GM21367 (cell line): ENCODE measurements at regions not wholly inside any gene's neighbourhood (a gene's known extent, or its start where the extent isn't known, plus 50 kb on each side); places are given as distances from the start of the nearest gene placed in this dataset.

Experiments
- ATAC-seq: cut with Tn5 transposase; IDR thresholded peaks from one replicate; pipeline ENCODE4 v1.9.1; 2021; ENCODE audit not compliant: unreplicated experiment

- ATAC-seq = no peak
Observed at GRCh38 chr1:106459418-106459817, 597.1 kb upstream of the PRMT6 start.

GRCh38 chr1:106465666-106466065 lies 590.8 kb upstream of the PRMT6 start:
- no peak for ATAC-seq

- ATAC-seq = no peak
Observed at GRCh38 chr1:106480629-106481028, 575.8 kb upstream of the PRMT6 start.

- no peak for ATAC-seq
Observed at GRCh38 chr1:106492880-106493279, 563.6 kb upstream of the PRMT6 start.

- no peak for ATAC-seq
Observed at GRCh38 chr1:106494646-106495045, 561.8 kb upstream of the PRMT6 start.

GRCh38 chr1:106498238-106498637 lies 558.2 kb upstream of the PRMT6 start:
- no peak for ATAC-seq

GRCh38 chr1:106502659-106503058 lies 553.8 kb upstream of the PRMT6 start:
- ATAC-seq = no peak

- ATAC-seq = no peak
Observed at GRCh38 chr1:106515375-106515774, 541.1 kb upstream of the PRMT6 start.

- no peak for ATAC-seq
Observed at GRCh38 chr1:106517224-106517623, 539.2 kb upstream of the PRMT6 start.

GRCh38 chr1:106523497-106523896 lies 533.0 kb upstream of the PRMT6 start:
- no peak for ATAC-seq

- no peak for ATAC-seq
Observed at GRCh38 chr1:106524631-106525030, 531.8 kb upstream of the PRMT6 start.

GRCh38 chr1:106526650-106527049 lies 529.8 kb upstream of the PRMT6 start:
- ATAC-seq = no peak

GRCh38 chr1:106534612-106535011 lies 521.9 kb upstream of the PRMT6 start:
- no peak for ATAC-seq

GRCh38 chr1:106536741-106537140 lies 519.7 kb upstream of the PRMT6 start:
- ATAC-seq = no peak

- ATAC-seq = no peak
Observed at GRCh38 chr1:106548726-106549125, 507.7 kb upstream of the PRMT6 start.

- ATAC-seq = no peak
Observed at GRCh38 chr1:106554294-106554693, 502.2 kb upstream of the PRMT6 start.

GRCh38 chr1:106555571-106555970 lies 500.9 kb upstream of the PRMT6 start:
- no peak for ATAC-seq

- no peak for ATAC-seq
Observed at GRCh38 chr1:106564192-106564591, 492.3 kb upstream of the PRMT6 start.

GRCh38 chr1:106568201-106568974 lies 488.1 kb upstream of the PRMT6 start:
- no peak for ATAC-seq

- no peak for ATAC-seq
Observed at GRCh38 chr1:106571109-106571508, 485.4 kb upstream of the PRMT6 start.

- no peak for ATAC-seq
Observed at GRCh38 chr1:106584107-106584506, 472.4 kb upstream of the PRMT6 start.

- ATAC-seq = no peak
Observed at GRCh38 chr1:106584676-106585075, 471.8 kb upstream of the PRMT6 start.

- no peak for ATAC-seq
Observed at GRCh38 chr1:106600626-106601025, 455.8 kb upstream of the PRMT6 start.
